SK-N-MC (cell line): ENCODE measurements at regions not wholly inside any gene's neighbourhood (a gene's known extent, or its start where the extent isn't known, plus 50 kb on each side); places are given as distances from the start of the nearest gene placed in this dataset.

Source experiments
- EZH2 ChIP-seq: fragments of 200-600 bp; sonication (generic); IDR thresholded peaks from one replicate; pipeline ENCODE4 v1.6.1; 2017; ENCODE audit warnings: antibody characterized with exemption
- FOXP2 ChIP-seq: optimal IDR thresholded peaks from 2 replicates; pipeline ENCODE3; 2011; ENCODE audit warnings: mild to moderate bottlenecking, moderate library complexity; ENCODE audit not compliant: insufficient read depth; ENCODE audit errors: extremely low read length, control extremely low read depth
- POLR2AphosphoS5 ChIP-seq: IDR thresholded peaks from 2 replicates; pipeline ENCODE4 v1.6.1; 2012; ENCODE audit warnings: mild to moderate bottlenecking, low read depth, low read length, borderline replicate concordance

GRCh38 chr20:57857118-57857517 is 147.3 kb upstream of the PMEPA1 start:
- TF ChIP-seq POLR2AphosphoS5 = no peak
- TF ChIP-seq EZH2 = no peak
- TF ChIP-seq FOXP2 = no peak
